ENCODE measurements at regions not wholly inside any gene's neighbourhood (a gene's known extent, or its start where the extent isn't known, plus 50 kb on each side); places are given as distances from the start of the nearest gene placed in this dataset.
A peak's percentile ranks its signal among the peaks of the same experiment; 100 is the strongest.

DNA sequence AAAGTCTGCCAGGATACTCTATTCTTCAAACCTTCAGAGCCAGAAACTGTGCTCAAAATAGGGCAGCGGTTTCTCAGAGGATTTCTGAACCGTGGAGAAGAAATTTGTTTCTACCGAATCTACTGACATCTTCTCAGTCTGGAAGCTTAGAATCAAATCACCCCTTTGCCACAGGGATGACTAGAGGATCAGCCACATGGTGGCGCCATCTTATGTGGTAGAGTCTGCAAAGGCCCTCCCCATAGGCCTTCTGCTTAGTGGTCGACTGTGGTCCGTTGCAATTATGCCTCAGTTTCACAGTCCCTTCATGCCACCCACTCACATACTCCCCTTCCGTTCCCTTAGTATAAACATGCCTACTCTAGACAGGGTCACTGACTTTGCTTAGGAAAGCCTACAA, 680.7 kb upstream of the SPANXN1 start:
- Histone ChIP-seq H3K9me3 (ENCODE audit: control insufficient read depth, low read depth, low read length) (peaks cover 30% of the 10 kb centered on the region), H4K20me1 (ENCODE audit: control insufficient read depth, insufficient read depth, insufficient read length) (no peaks in the 10 kb centered on the region), H3K14ac (ENCODE audit: insufficient read depth, low read length) (no peak overlapping the region), H3K4me1 (ENCODE audit: insufficient read depth, low read length) (no peaks in the 10 kb centered on the region), H3K23me2 (ENCODE audit: insufficient read length, low read depth, low read length, poor library complexity, severe bottlenecking) (no peaks in the 10 kb centered on the region), H2AK5ac (ENCODE audit: insufficient read length, low read length) (no peak overlapping the region), H3K27ac (ENCODE audit: insufficient read length, low read depth, low read length) (no peak overlapping the region), H3K18ac (ENCODE audit: insufficient read length, low read depth, low read length) (no peak overlapping the region), H3K4me2 (ENCODE audit: insufficient read depth, insufficient read length, low read length) (no peak overlapping the region), H3K56ac (ENCODE audit: insufficient read length, low read depth, low read length) (no peak overlapping the region), H4K5ac (ENCODE audit: insufficient read length, low read depth, low read length) (no peak overlapping the region), H2BK12ac (ENCODE audit: insufficient read length, low read depth, low read length) (no peak overlapping the region), H3K4ac (ENCODE audit: low read depth, low read length) (no peak overlapping the region), H2AFZ (ENCODE audit: low read length) (no peak overlapping the region), H3K79me2 (ENCODE audit: insufficient read depth, low read length) (no peaks in the 10 kb centered on the region), H2BK120ac (ENCODE audit: low read depth, low read length, poor library complexity, severe bottlenecking) (no peak overlapping the region), H2BK5ac (ENCODE audit: insufficient read length, low read length) (no peak overlapping the region), H3T11ph (ENCODE audit: low read length) (no peak overlapping the region), H4K8ac (replicated peaks; ENCODE audit: insufficient read length, low read depth, low read length) (no peak overlapping the region), H3K79me1 (ENCODE audit: insufficient read depth, low read depth, low read length, poor library complexity, severe bottlenecking) (no peaks in the 10 kb centered on the region), H2BK15ac (ENCODE audit: low read depth, low read length) (no peak overlapping the region), H3K27me3 (ENCODE audit: insufficient read depth, low read length) (no peaks in the 10 kb centered on the region), H3K9ac (ENCODE audit: extremely low read depth, insufficient read length, low read length) (no peak overlapping the region), H3K23ac (ENCODE audit: insufficient read length, low read depth, low read length) (no peak overlapping the region), H4K91ac (ENCODE audit: insufficient read length, low read depth, low read length) (no peak overlapping the region), H2BK20ac (ENCODE audit: low read depth, low read length, poor library complexity, severe bottlenecking) (no peak overlapping the region)
- no peak overlapping the region for H3K4me3 Mint-ChIP-seq
- peaks cover 0 to 5% (median 1%) of the 10 kb centered on the region in 3 experiments; a peak in 3 of 7 replicates for H3K36me3 Mint-ChIP-seq (ENCODE audit: insufficient read depth in 1 of 3, low read depth in 3 of 3)
- no CpG with 5 or more reads among the region's 7 CpGs for WGBS (ENCODE audit: extremely low coverage, insufficient read length, low lambda C conversion rate)
- no peaks in the 10 kb centered on the region for H3K4me1 Mint-ChIP-seq
- no peaks in the 10 kb centered on the region for H3K27me3 Mint-ChIP-seq (ENCODE audit: low read depth)
- H3K27ac Mint-ChIP-seq, result no peak overlapping the region
- peak; percentile 36 for DNase-seq
- TF ChIP-seq CTCF (conservative IDR thresholded peaks at IDR 0.05), result peak; percentile 58
- H3K9me3 Mint-ChIP-seq, result peaks cover 57 to 66% of the 10 kb centered on the region in 2 experiments

All from H9 (cell line).